Glutamatergic neuron (in vitro differentiated cells): ENCODE measurements at regions not wholly inside any gene's neighbourhood (a gene's known extent, or its start where the extent isn't known, plus 50 kb on each side); places are given as distances from the start of the nearest gene placed in this dataset.
"Not testable (repeated sequence)": the region's sequence is repeated elsewhere in the genome, so short reads cannot be mapped to it uniquely, and the experiment has no call there.

Experiments
- DNase-seq: peaks from one replicate; pipeline ENCODE4 v3.0.0; 2022
- H3K27ac Mint-ChIP-seq: one replicate; pipeline ENCODE4 v1.8.0; 2020; ENCODE audit warnings: mild to moderate bottlenecking, mixed read lengths, inconsistent platforms; ENCODE audit not compliant: unreplicated experiment
- H3K27me3 Mint-ChIP-seq: one replicate; pipeline ENCODE4 v1.8.0; 2020; ENCODE audit warnings: mild to moderate bottlenecking, moderate library complexity, mixed read lengths, inconsistent platforms; ENCODE audit not compliant: unreplicated experiment
- H3K36me3 Mint-ChIP-seq: one replicate; pipeline ENCODE4 v1.8.0; 2020; ENCODE audit warnings: mild to moderate bottlenecking, mixed read lengths, inconsistent platforms; ENCODE audit not compliant: unreplicated experiment
- H3K4me1 Mint-ChIP-seq: one replicate; pipeline ENCODE4 v1.8.0; 2020; ENCODE audit warnings: mild to moderate bottlenecking, low read depth, mixed read lengths, inconsistent platforms; ENCODE audit not compliant: unreplicated experiment
- H3K4me3 Mint-ChIP-seq: one replicate; pipeline ENCODE4 v1.8.0; 2020; ENCODE audit warnings: mild to moderate bottlenecking, mixed read lengths, inconsistent platforms; ENCODE audit not compliant: unreplicated experiment
- H3K9me3 Mint-ChIP-seq: one replicate; pipeline ENCODE4 v1.8.0; 2020; ENCODE audit warnings: mild to moderate bottlenecking, moderate library complexity, mixed read lengths, inconsistent platforms; ENCODE audit not compliant: unreplicated experiment
- TF ChIP-seq, protein P1 (sequence below): fragments of 200-600 bp; sonication (generic); IDR thresholded peaks from one replicate; pipeline ENCODE4 v1.5.0; 2021; ENCODE audit not compliant: partially characterized antibody, unreplicated experiment

DNA sequence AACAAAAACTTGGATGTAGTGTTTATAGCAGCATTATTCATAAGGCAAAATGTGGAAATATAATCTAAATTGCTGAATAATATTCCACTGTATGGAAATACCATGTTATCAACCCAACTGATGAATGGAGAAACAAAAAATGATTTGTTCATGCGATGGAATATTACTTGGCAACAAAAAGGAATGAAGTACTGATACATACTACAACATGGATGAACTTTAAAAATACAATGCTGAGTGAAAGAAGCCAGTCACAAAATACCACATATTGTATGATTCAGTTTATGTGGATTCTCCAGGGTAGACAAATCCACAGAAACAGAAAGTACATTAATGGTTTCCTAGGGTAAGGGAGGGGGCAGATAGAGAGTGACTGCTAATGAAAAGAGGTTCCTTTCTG is 83.7 kb upstream of the DNAH5 start:
- Mint-ChIP-seq H3K4me1 (no peaks in the 10 kb centered on the region), H3K9me3 (no peaks in the 10 kb centered on the region), H3K27me3 (peaks cover 3% of the 10 kb centered on the region), H3K27ac (no peak overlapping the region), H3K36me3 (no peaks in the 10 kb centered on the region), H3K4me3 (no peak overlapping the region)
- no peak for DNase-seq
- TF ChIP-seq, protein P1, sequence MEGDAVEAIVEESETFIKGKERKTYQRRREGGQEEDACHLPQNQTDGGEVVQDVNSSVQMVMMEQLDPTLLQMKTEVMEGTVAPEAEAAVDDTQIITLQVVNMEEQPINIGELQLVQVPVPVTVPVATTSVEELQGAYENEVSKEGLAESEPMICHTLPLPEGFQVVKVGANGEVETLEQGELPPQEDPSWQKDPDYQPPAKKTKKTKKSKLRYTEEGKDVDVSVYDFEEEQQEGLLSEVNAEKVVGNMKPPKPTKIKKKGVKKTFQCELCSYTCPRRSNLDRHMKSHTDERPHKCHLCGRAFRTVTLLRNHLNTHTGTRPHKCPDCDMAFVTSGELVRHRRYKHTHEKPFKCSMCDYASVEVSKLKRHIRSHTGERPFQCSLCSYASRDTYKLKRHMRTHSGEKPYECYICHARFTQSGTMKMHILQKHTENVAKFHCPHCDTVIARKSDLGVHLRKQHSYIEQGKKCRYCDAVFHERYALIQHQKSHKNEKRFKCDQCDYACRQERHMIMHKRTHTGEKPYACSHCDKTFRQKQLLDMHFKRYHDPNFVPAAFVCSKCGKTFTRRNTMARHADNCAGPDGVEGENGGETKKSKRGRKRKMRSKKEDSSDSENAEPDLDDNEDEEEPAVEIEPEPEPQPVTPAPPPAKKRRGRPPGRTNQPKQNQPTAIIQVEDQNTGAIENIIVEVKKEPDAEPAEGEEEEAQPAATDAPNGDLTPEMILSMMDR, result no peak

DNA sequence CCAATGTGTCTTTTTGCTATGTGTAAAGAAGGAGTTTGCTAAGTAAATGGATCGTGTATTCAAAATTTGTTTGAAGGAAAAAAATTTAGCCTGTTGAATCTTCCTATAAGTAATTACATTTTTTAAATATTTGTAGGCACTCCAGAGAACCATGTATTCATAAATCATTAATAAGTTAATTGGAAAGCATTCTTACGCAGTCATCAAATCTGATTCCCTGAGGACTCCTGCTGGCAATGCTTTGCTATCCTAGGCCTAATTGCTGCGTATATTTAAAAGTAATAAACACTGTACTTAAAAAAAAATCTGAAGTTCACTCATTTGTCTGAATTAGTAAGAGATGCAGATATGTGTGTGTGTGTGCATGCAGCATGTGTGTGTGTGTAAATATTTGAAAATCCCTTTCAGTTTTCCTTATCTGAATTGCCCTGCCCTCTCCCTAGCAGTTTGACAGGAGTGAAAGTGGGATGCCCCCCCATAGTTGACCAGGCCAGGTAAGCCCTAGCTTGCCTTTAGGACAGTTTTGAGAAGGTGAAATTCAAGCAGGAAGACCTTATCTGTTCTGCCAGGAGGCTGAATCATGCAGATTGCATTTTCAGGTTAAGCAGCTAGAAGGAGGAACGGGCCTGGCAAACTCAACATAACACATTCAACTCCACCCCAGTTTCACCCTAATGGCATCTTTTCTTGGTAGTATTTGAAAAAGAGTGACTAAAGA is 81.2 kb upstream of the DNAH5 start:
- Mint-ChIP-seq H3K27ac (no peak overlapping the region), H3K27me3 (peaks cover 3% of the 10 kb centered on the region), H3K4me3 (no peak overlapping the region), H3K9me3 (no peaks in the 10 kb centered on the region), H3K4me1 (no peaks in the 10 kb centered on the region), H3K36me3 (no peaks in the 10 kb centered on the region)
- no peak for DNase-seq
- TF ChIP-seq, protein P1, result no peak

DNA sequence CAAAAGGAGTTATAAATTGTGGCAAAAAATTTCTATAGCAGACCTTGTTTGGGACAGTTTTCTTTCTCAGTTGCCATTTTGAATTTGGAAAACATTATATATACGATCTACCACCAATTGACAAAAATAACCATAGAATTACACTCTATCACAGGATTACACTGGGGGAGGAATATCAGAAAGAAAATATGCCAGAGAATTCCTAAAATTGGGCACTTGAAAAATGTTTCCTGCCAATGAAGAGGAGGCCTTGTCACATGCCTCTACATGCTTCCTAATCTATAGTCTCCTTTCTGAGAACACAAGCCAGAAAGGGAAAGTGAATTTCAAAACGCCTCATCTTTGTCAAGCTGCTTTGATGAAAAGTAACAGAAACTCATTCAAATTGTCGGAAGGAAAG is 78.5 kb upstream of the DNAH5 start:
- Mint-ChIP-seq H3K4me3 (no peak overlapping the region), H3K9me3 (peaks cover 3% of the 10 kb centered on the region), H3K4me1 (no peaks in the 10 kb centered on the region), H3K36me3 (peaks cover 3% of the 10 kb centered on the region), H3K27me3 (peaks cover 2% of the 10 kb centered on the region), H3K27ac (no peak overlapping the region)
- TF ChIP-seq, protein P1, result no peak
- no peak for DNase-seq

DNA sequence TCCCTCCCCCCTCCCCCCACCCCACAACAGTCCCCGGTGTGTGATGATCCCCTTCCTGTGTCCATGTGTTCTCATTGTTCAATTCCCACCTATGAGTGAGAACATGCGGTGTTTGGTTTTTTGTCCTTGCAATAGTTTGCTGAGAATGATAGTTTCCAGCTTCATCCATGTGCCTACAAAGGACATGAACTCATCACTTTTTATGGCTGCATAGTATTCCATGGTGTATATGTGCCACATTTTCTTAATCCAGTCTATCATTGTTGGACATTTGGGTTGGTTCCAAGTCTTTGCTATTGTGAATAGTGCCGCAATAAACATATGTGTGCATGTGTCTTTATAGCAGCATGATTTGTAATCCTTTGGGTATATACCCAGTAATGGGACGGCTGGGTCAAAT is 76.5 kb upstream of the DNAH5 start:
- H3K27ac Mint-ChIP-seq, H3K27me3 Mint-ChIP-seq: not testable (repeated sequence)

DNA sequence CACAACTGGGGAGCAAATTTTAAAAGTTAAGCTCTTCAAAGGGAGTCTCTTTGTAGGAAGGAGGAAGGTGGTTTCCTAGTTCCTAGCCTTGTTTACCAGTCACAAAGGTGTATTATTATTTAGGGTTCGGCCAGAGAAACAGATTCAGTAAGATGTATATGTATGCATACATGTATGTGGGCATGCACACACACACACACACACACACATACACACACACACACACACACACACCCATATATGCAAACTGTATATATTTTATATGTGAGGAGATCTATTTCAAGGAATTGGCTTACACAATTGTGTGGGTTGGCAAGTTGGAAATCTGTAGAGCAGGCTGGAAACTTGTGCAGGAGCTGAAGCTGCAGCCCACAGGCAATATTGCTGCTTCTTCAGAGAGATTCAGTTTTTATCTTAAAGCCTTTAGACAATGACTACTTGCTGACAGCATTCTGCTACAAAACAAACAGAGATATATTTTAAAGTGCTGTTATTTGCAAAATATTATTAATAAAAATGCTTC is 75.3 kb upstream of the DNAH5 start:
- TF ChIP-seq, protein P1, result no peak
- Mint-ChIP-seq H3K27me3 (no peaks in the 10 kb centered on the region), H3K9me3 (peaks cover 3% of the 10 kb centered on the region), H3K4me3 (no peak overlapping the region), H3K27ac (no peak overlapping the region), H3K36me3 (peaks cover 3% of the 10 kb centered on the region), H3K4me1 (no peaks in the 10 kb centered on the region)
- no peak for DNase-seq

More for the DNA sequence above, 76.5 kb upstream of the DNAH5 start:
- not testable (repeated sequence) for H3K4me1 Mint-ChIP-seq, H3K36me3 Mint-ChIP-seq, H3K4me3 Mint-ChIP-seq, H3K9me3 Mint-ChIP-seq, DNase-seq
